GM04503 (cell line): ENCODE measurements at regions not wholly inside any gene's neighbourhood (a gene's known extent, or its start where the extent isn't known, plus 50 kb on each side); places are given as distances from the start of the nearest gene placed in this dataset.
"Not testable (repeated sequence)": the region's sequence is repeated elsewhere in the genome, so short reads cannot be mapped to it uniquely, and the experiment has no call there.

Experiments
- DNase-seq: peaks from one replicate; pipeline ENCODE4 v3.0.0-alpha.2; 2012; ENCODE audit warnings: low read depth

DNA sequence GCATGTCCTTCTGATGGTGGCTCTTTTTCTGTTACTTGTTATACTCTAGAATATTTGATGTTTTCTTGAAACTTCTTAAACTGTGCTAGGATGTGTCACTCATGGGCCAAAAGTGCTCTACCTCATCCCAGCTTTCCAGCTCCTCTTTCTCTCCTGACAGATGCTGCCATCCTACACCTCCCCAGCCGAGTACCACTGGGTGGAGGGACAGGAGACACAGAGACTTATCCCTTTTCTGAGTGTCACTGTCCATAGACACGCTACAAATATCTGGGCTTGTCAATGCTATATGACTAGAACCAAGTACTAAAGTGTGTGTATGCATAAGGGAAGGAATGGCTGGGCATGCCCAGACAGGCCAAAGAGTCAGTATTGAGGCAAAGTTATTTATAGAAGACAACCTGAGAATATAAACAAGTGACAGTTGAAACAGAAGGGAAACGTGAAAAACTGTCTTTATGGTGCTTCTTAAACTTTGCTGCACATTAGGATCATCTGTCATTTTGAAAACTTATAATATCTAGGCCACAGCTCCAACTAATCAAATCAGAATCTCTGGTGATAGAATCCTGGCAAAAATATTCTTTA, 188.0 kb downstream of the CARTPT start:
- DNase-seq = no peak

DNA sequence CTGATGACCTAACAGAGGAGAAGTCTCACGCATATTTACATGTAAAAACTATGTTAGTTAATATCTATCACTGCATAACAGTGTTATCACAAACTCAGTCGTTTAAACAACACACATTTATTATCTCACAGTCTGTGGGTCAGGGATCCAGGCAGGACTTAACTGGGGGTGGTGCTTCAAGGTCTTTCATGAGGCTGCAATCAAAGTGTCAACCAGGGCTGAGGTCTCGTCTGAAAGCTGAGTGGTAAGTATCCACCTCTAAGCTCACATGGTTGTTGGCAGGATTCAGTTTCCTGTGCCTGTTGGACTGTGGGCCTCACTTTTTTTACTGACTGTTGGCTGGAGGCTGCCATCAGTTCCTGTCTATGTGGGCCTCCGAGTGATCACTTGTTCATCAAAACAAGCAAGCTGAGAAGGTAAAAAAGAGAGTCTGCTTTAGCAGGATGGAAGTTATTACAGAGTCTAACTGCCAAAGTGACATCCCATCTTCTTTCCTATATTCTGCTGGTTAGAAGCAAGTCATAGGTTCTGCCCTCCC, 188.6 kb downstream of the CARTPT start:
- no peak for DNase-seq

DNA sequence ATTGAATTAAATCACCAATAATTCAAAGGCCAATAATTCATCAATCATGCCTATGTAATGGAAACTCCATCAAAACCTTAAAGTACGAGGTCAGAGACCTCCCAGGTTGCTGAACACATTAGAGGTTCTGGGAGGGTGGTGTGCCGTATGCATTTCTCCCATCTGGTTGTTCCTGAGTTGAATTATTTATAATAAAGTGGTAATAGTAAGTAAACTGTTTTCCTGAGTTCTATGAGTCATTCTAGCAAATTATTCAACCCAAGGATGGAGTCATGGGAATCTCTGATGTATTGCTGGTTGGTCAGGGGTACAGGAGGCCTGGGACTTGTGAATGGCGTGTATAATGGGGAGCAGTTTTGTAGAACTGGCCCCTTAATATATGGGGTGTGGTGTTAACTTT, 191.7 kb downstream of the CARTPT start:
- DNase-seq = no peak

DNA sequence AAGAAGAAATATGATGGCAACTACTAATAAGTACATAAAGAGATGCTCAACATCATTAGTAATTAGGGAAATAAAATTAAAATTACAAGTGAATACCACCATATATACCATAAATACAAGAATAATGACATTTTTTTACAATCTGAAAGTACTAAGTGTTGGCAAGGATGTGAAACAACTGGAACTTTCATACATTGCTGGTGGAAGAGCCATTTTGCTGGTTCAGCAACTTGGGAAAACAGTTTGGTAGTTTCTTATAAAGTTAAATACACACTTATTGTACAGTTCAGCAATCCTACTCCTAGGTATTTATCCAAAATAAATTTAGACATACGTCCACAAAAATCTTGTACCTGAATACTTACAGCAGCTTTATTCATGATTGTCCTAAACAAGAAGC, 192.9 kb downstream of the CARTPT start:
- DNase-seq = no peak

DNA sequence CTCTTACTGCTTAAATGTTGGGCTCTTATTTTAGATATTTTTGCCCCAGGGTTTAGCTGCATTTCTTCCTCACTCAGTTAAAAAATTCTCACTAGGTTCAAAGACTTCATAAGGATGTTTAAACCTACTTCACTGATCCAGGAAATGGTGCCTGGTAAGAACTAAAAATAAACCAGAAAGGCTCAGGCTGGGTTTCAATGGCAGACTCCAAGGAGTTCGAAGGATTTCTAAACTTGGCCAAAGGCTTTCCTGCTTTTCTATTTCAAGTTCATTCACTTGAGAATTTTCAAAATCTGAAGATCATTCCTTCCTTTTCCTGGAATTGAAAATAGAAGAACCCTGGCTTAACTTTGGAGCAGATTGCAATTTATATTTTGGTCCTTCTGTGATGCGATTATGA, 193.0 kb upstream of the MAP1B start:
- DNase-seq = no peak

DNA sequence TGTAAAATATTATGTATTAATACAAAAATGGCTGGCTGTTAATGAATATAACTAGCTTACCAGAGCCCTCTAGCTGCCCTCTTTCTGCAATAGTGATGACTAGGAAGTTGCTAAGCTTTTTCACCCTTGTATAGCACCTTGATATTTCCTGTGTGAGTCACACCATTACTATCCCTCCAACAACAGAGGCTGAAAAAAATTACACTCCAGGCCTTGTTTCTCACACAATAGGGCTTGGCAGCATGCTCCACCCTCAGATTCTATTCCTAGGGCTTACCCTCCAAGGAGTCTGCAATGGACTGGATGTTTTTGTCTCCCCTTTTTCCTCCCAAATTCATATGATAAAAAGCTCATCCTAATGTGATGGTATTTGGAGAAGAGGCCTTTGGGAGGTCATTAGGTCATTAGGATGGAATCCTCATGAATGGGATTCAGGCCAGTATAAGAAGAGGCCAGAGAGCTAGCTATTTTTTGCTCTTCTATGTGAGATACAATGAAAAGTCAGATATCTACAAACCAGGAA, 184.6 kb upstream of the MAP1B start:
- DNase-seq = peak; percentile 76

DNA sequence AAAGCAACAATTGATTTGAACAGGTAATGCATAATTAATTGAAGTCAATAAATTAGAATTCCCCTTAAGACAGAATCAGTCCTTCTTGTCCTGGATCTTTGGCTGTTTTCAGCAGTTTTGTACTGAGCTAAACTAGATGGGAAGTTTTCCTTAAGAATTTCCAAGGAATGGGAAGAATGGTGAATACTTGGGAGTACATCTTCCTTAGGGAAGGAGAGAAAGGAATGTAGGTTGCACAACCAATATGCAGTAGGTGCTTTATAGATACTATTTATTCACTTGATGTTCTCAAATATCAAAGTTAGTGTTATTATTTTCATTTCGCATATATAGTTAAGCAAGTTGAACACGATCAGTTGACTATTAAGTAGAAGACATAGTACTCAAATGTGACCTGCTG, 183.5 kb upstream of the MAP1B start:
- no peak for DNase-seq

DNA sequence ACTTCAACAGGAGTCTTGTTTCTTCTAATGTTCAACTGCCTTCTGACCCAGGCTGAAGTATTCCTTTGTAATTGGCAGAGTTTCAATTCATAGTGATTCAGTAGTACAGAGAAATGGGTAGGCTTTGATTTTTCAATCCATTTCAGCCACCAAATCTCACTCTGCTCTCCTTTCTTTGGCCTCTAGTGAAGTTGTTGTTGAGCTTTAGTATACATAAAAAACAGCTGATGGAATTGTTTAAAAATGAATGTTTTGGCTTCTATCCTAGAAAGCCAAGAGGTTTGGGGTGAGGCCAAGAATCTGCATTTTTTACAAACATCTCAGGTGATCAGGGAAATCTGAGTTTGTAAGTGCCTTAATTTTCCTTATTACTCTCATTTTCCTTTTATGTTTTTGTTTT, 182.9 kb upstream of the MAP1B start:
- DNase-seq = no peak

DNA sequence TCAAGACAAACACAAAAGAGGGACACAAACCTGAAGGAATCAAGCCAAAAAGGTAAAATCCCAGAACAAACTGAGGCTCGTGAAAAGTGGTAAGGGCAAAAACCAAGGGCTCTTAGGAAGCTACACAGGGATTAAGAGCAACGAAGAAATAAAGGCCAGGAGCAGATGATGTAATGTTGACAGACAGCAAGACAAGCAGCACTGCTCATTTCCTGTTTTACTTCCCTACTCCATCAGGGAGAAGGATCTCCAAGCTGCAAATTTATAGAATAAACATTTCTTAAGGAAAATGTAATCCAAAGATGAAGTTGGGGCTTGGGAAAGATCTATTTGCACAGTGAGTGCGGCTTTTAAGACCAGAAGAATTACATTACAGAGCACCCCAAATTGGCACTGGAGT, 182.3 kb upstream of the MAP1B start:
- DNase-seq = peak; percentile 19

DNA sequence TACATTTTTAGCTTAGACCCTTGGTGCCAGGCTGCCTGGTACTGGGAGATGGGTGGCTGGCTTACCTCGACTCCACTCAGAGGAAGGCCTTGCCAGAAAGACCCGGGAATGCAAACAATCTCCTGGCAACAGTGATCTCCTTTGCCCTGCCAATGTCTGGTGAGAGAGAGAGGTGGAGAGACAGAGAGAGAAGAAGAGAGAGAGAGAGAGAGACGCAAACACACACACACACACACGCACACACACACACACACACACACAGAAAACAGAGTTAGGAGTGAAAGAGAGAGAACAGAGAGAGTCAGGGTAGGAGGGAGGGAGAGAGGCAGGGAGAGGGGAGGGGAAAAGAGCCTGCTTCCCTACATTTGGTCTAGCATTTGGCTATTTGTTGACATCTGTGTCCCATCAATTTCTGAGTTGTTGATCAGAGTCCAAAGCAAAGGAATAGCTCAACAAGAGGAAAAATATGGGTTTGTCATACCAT, 181.6 kb upstream of the MAP1B start:
- DNase-seq = peak; percentile 37

DNA sequence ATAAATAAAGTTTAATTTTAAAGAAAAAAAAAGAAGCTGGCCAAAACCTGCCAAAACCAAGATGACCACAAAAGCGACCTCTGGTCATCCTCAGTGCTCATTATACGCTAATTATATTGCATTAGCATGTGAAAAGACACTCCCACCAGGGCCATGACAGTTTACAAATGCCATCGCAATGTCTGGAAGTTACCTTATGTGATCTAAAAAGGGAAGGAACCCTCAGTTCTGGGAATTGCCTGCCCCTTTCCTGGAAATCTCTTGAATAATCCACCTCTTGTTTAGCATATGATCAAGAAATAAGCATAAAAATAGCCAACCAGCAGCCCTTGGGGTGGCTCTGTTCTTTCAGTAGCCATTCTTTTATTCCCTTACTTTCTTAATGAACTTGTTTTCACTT, 178.3 kb upstream of the MAP1B start:
- DNase-seq = no peak

DNA sequence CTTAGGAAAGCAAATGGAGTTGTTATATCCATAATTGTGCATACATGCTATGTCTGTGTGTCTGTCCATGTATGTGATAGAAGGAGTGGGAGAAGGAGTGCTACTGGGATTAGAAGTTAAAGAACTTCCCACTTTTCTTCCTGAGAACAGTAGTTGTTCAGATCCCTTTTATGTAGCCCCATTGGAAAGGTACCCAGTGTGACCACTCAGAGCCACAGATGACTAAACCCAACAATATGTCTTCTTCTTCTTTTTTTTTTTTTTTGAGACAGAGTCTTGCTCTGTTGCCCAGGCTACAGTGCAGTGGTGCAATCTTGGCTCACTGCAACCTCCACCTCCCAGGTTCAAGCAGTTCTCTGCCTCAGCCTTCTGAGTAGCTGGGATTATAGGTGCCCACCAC, 176.7 kb upstream of the MAP1B start:
- DNase-seq = not testable (repeated sequence)

DNA sequence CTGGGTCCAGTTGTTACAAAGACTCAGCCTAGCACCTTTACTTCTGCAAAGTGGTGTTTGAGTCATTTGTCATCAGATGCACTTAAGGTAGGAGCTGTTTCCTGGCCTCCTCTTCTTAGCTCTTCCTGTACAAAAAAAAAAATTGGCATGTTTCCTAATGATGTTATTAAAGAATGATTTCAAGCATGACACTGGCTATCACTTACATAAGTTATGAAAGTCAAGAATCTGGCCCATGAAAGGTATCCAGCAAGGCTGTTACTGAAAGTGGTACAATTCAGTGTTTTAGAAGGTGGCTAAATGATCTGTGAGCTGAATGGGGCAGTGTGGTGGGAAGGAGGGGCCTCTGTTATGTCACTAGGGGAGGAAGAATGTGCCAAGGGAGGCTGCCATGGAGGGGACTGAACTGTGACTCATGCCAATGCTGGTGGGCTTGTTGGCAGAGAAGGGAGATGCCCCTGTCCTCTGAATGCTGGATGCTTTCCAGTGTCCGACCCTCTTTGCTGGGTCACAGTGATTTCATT, 175.1 kb upstream of the MAP1B start:
- DNase-seq = no peak

DNA sequence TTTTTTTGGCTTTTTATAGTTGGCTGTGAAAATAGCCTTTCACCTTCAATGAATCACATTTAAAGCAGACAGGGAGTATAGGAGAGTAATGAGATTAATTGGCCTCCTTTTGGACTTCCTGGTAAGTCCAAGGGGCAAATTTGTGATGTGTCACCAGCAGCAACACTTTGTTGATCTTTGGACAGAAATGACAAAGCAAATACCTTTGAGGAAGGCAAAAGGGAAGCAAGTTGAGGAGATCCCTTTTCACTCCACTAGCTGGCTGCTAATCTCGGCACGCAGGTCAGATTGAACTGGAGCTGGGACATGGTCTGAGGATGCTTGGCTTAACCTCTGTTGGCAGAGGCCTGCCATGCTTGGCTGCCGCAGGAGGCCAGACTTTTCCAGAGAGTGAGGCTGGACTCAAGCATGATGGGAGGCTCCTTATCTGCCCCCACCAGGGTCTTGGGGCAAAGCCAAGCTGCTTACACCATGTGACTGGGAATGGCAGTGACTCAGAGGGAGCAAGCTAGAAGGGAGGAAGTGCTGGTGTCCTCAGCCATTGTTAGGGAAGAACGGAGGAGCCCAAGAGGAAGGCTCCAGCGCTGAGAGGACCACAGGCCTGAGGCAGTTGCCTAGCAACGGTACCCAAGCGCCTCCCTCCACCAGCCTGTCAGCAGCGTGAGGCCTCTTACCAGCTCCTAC, 174.5 kb upstream of the MAP1B start:
- DNase-seq = peak; percentile 18

DNA sequence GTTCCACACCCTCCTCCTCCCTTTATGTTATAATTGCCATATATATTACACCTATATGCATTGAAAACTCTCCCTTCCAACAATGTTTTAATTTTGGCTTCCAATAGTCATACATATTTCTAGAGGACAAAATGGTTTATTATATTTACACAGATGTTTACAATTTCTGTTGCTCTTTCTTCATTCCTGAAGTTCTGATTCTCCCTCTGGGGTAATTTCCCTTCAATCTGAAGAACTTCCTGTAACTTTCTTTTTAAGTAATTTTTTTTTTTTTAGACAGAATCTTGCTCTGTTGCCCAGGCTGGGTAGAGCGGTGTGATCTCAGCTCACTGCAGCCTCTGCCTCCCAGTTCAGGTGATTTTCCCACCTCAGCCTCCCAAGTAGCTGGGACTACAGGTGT, 173.0 kb upstream of the MAP1B start:
- no peak for DNase-seq

DNA sequence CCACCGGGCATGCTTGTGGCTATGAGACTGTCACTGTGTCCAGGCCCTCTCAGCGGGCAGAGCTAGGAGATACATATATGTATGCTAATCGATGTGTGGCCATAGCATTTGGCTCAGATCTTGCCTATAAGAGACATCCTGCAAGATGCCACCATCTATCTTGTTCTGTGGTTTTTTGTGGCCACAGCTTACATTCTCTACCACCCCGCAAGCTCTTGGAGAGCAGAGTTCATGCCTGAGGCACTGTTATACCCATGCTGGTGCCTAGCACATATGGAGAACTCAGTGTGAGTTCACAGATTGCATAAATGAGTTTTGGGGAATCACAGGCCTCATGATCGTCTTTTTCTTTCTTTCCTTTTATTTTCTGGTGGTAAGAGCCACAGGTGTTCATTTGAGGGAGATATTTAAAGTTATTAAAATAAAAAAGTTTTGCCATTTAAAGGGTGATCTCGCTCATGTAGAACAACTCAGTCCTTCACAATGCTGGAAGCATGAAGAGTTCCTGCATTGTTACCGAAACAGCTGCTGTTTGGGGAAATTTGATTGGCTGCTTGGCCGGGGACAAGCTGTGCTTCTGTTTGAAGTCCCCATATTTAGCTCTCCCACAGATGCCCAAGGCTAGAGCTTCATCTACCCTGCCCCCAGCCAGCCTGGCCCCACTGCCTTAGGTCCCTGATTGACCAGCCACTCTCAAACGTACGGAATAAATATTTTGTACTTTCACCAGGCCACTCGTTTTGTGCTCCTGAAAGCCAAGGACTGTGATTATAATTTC, 169.2 kb upstream of the MAP1B start:
- no peak for DNase-seq

DNA sequence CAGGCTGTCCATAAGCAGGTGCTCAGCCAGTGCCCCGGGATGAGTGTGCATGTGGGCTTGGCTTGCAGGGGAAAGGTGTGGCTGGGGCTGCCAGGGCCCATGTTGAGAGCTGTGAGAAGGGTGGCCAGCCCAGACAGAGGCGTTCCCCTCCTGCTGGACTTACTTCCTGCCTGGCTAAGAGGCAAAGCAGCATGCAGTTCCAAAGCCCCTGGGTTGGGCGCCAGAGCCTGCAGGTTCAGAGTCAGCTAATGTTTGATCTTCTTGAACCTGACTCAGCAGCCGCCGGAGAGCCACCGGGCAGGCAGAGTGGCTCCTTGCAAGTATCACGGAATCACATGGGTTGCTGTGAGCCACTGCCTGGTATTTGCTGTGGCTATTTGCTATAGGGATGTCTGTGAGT, 168.4 kb upstream of the MAP1B start:
- DNase-seq = no peak

DNA sequence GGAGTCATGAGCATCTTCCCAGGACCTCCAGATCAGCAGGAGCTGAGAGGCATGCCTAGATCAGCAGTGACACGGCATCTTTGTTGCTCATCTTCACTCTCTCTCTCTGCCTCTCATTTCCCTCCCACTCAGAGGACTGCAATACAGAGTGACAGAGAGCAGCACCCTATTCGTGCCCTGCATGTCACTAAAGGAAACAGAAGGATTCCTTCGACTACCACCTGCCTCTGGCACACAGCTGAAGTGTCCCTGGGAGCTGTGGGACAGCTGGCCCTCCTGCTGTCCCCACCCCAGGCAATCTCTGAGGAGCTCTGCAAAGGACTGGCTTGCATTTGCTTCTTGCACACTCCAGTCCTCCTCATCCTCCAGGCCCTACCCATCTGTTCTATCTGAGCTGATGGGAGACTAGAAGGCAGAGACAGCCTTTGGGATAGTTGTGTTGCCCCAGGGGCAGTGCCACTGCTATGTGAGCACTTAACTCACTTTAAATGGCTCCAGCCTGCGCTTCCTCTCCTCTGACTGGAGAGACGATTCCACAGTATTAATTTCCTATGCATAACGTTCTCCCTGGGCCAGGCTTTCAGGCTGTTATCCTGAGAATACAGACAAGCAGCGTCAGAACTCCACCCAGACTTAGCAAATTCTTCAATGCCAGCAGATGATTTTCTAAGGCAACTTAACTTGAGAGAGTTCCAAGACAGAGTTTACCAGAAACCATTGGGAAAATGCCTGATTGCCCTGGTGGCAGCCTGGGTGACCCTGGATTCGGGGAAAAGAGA, 167.6 kb upstream of the MAP1B start:
- DNase-seq = no peak

DNA sequence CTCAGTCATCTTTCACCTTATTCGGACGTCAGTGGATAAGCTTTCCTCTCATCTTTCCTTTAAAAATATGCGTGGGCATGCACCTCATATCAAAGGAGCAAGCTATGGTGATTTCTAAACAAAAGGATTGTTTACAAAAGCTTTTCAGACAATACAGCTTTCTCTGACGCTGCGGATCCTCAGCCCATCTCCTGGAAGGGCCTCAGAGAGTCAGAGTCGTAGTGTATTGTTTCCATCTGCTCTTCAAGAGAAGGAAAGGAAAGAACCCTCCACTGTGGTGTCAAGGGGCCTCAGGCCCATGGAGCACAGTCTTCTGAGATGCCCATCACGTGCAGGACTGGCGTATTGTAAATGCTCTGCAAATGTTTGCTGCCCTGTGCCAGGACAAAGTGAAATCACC, 163.4 kb upstream of the MAP1B start:
- no peak for DNase-seq

DNA sequence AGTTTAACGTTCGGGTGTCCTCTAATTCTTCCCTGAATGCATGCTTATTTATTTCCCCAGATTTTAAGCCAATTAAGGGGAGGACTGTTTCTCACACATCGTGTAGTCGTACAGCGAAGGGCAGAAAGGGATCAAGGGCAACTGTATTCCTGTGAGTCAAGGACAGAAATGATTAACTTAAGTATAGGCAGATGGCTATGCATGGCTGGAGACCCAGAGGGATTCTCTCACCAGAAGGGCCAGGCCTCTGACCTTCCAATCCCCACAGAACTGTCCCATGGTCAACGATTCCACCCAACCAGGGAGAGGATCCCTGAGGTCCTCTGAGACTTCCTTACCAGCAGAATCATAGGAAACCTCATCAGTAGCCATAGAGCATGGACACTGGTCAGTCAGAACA, 161.8 kb upstream of the MAP1B start:
- no peak for DNase-seq

DNA sequence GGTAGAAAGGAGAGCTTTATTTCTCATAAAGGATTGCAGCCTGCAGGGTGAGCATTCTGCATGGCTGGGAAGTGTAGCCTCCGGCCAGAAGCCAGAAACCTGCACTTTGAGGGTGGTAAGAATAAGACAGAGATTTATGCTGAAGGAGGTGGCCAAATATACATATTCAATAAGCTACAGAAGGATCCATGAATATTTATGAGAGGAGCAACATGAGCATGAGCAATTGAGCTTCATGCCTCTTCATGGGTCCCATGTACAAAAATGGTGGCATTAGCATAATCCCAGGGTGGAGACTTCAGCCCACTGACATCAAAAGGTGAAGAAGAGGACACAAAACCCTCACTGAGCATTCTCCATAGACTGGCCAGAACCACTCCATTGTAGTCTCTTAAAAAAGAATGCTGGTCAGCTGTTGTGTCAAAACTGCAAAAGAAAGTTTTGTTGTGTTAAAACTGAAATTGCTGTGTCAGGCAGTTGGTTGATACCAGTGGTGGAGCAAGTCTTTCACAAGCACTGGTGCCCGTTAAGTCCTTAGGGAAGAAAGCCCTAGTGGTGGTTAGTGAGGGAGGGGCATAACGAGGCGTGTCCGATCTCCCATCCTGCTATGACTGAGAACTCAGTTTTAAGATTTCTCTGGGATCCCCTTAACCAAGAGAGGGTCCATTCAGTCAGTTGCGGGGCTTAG, 160.8 kb upstream of the MAP1B start:
- no peak for DNase-seq
